Germinal center (tissue), 1 donor: ENCODE measurements at regions not wholly inside any gene's neighbourhood (a gene's known extent, or its start where the extent isn't known, plus 50 kb on each side); places are given as distances from the start of the nearest gene placed in this dataset.

Experiments used
- DNase-seq: peaks from one replicate; pipeline ENCODE4 v3.0.0; 2012; ENCODE audit warnings: mixed read lengths, low spot score

- no peak for DNase-seq
These were observed 230.1 kb upstream of the THBS1 start for GRCh38 chr15:39350785-39351184.

GRCh38 chr15:39354189-39354588, 226.7 kb upstream of the THBS1 start:
- DNase-seq, result no peak

GRCh38 chr15:39357480-39358268, 223.2 kb upstream of the THBS1 start:
- no peak for DNase-seq

GRCh38 chr15:39358441-39359041, 222.3 kb upstream of the THBS1 start:
- DNase-seq, result no peak

- no peak for DNase-seq
These were observed 221.1 kb upstream of the THBS1 start for GRCh38 chr15:39359771-39360170.

GRCh38 chr15:39360452-39360851, 220.4 kb upstream of the THBS1 start:
- no peak for DNase-seq

GRCh38 chr15:39361497-39361896, 219.4 kb upstream of the THBS1 start:
- no peak for DNase-seq

GRCh38 chr15:39362821-39363561, 217.9 kb upstream of the THBS1 start:
- DNase-seq, result no peak

GRCh38 chr15:39363761-39364586, 216.9 kb upstream of the THBS1 start:
- DNase-seq, result no peak

GRCh38 chr15:39364721-39365120, 216.2 kb upstream of the THBS1 start:
- no peak for DNase-seq

- no peak for DNase-seq
These were observed 215.7 kb upstream of the THBS1 start for GRCh38 chr15:39365161-39365560.

GRCh38 chr15:39365873-39366272, 215.0 kb upstream of the THBS1 start:
- no peak for DNase-seq

- no peak for DNase-seq
These were observed 213.3 kb upstream of the THBS1 start for GRCh38 chr15:39367596-39367995.

GRCh38 chr15:39369768-39370167, 211.1 kb upstream of the THBS1 start:
- DNase-seq, result no peak

- no peak for DNase-seq
These were observed 204.4 kb upstream of the THBS1 start for GRCh38 chr15:39376371-39376909.

GRCh38 chr15:39381517-39381916, 199.4 kb upstream of the THBS1 start:
- no peak for DNase-seq

- DNase-seq, result no peak
These were observed 192.8 kb upstream of the THBS1 start for GRCh38 chr15:39388118-39388517.

GRCh38 chr15:39391230-39391629, 189.6 kb upstream of the THBS1 start:
- DNase-seq, result no peak

GRCh38 chr15:39392469-39393047, 188.3 kb upstream of the THBS1 start:
- no peak for DNase-seq

- DNase-seq, result no peak
These were observed 187.1 kb upstream of the THBS1 start for GRCh38 chr15:39393575-39394335.

GRCh38 chr15:39394496-39394895, 186.4 kb upstream of the THBS1 start:
- no peak for DNase-seq
